ENCODE measurements at regions not wholly inside any gene's neighbourhood (a gene's known extent, or its start where the extent isn't known, plus 50 kb on each side); places are given as distances from the start of the nearest gene placed in this dataset.
A peak's percentile ranks its signal among the peaks of the same experiment; 100 is the strongest.

- H3K36me3 Mint-ChIP-seq (ENCODE audit: low read depth) = no peaks in the 10 kb centered on the region
- no peaks in the 10 kb centered on the region for H3K4me1 Mint-ChIP-seq (ENCODE audit: low read depth)
- peaks cover 4% of the 10 kb centered on the region for H3K27me3 Mint-ChIP-seq (ENCODE audit: insufficient read depth)
- H3K9me3 Mint-ChIP-seq = no peaks in the 10 kb centered on the region; the same call in 1 of the 2 replicates
- DNase-seq = no peak
- H3K27ac Mint-ChIP-seq = no peak overlapping the region
- no peak overlapping the region for H3K4me3 Mint-ChIP-seq
- no peak for TF ChIP-seq CTCF (IDR thresholded peaks at IDR 0.05)
Measured at GRCh38 chr1:30358500-30358899, 364.9 kb downstream of the MATN1 start.

GRCh38 chr1:30356839-30357238, 366.5 kb downstream of the MATN1 start:
- Mint-ChIP-seq H3K36me3 (ENCODE audit: low read depth) (no peaks in the 10 kb centered on the region), H3K9me3 (no peaks in the 10 kb centered on the region; the same call in 1 of the 2 replicates), H3K4me3 (no peak overlapping the region), H3K27me3 (ENCODE audit: insufficient read depth) (peaks cover 8% of the 10 kb centered on the region), H3K27ac (no peak overlapping the region), H3K4me1 (ENCODE audit: low read depth) (no peaks in the 10 kb centered on the region)
- no peak for DNase-seq
- no peak for TF ChIP-seq CTCF (IDR thresholded peaks at IDR 0.05)

GRCh38 chr1:30354410-30354809, 369.0 kb downstream of the MATN1 start:
- Mint-ChIP-seq H3K4me3 (no peak overlapping the region), H3K9me3 (no peaks in the 10 kb centered on the region; the same call in none of the 2 replicates), H3K4me1 (ENCODE audit: low read depth) (no peaks in the 10 kb centered on the region), H3K36me3 (ENCODE audit: low read depth) (no peaks in the 10 kb centered on the region), H3K27me3 (ENCODE audit: insufficient read depth) (peaks cover 4% of the 10 kb centered on the region), H3K27ac (no peak overlapping the region)
- TF ChIP-seq CTCF (IDR thresholded peaks at IDR 0.05) = no peak
- DNase-seq = no peak

GRCh38 chr1:30353637-30354036, 369.7 kb downstream of the MATN1 start:
- no peaks in the 10 kb centered on the region for H3K36me3 Mint-ChIP-seq (ENCODE audit: low read depth)
- H3K4me3 Mint-ChIP-seq = no peak overlapping the region
- H3K27me3 Mint-ChIP-seq (ENCODE audit: insufficient read depth) = peaks cover 4% of the 10 kb centered on the region
- DNase-seq = no peak
- H3K27ac Mint-ChIP-seq = no peak overlapping the region
- H3K4me1 Mint-ChIP-seq (ENCODE audit: low read depth) = no peaks in the 10 kb centered on the region
- H3K9me3 Mint-ChIP-seq = no peaks in the 10 kb centered on the region; the same call in none of the 2 replicates
- TF ChIP-seq CTCF (IDR thresholded peaks at IDR 0.05) = peak; percentile 31; the same call in 1 of the 2 replicates

GRCh38 chr1:30348147-30348546, 375.2 kb downstream of the MATN1 start:
- H3K9me3 Mint-ChIP-seq = peaks cover 2% of the 10 kb centered on the region
- no peaks in the 10 kb centered on the region for H3K4me1 Mint-ChIP-seq (ENCODE audit: low read depth)
- no peak overlapping the region for H3K27ac Mint-ChIP-seq
- TF ChIP-seq CTCF (IDR thresholded peaks at IDR 0.05) = no peak
- no peak for DNase-seq
- peaks cover 2% of the 10 kb centered on the region for H3K27me3 Mint-ChIP-seq (ENCODE audit: insufficient read depth)
- no peaks in the 10 kb centered on the region; the same call in 1 of the 2 replicates for H3K36me3 Mint-ChIP-seq (ENCODE audit: low read depth)
- no peak overlapping the region for H3K4me3 Mint-ChIP-seq

All from HFFc6 (cell line).